ENCODE measurements at regions not wholly inside any gene's neighbourhood (a gene's known extent, or its start where the extent isn't known, plus 50 kb on each side); places are given as distances from the start of the nearest gene placed in this dataset.

- Histone ChIP-seq H3K4me1 (ENCODE audit: control insufficient read depth in 1 of 2, insufficient read depth in 2 of 2, low read length in 2 of 2) (no peaks in the 10 kb centered on the region), H4K20me1 (ENCODE audit: insufficient read depth) (no peaks in the 10 kb centered on the region), H3K4me3 (replicated peaks in 1 of 2; ENCODE audit: low read depth in 1 of 2, low read length in 2 of 2) (no peak overlapping the region), H3K27me3 (ENCODE audit: insufficient read depth, low read length) (no peaks in the 10 kb centered on the region), H3K27ac (ENCODE audit: low read depth, low read length) (no peak overlapping the region), H3K9me3 (ENCODE audit: control insufficient read depth in 1 of 2, insufficient read depth in 1 of 2, low read depth in 1 of 2, low read length in 2 of 2) (peaks cover 7 to 18% of the 10 kb centered on the region in 2 experiments; a peak in 2 of 4 replicates), H3K4me2 (ENCODE audit: low read length) (no peak overlapping the region), H3K36me3 (ENCODE audit: control insufficient read depth in 1 of 2, insufficient read depth in 2 of 2, low read length in 2 of 2) (no peaks in the 10 kb centered on the region), H3K9ac (ENCODE audit: low read length) (no peak overlapping the region), H2AFZ (ENCODE audit: low read depth, low read length, poor library complexity, severe bottlenecking) (no peak overlapping the region), H3K79me2 (ENCODE audit: insufficient read depth, low read length) (no peaks in the 10 kb centered on the region), H3K9me2 (ENCODE audit: insufficient read depth) (no peaks in the 10 kb centered on the region)
- intact Hi-C loops (cut with micrococcal nuclease): no loop called here
- ChIA-PET POLR2A (no interaction called here), RAD21 (ENCODE audit: low non-redundant PET in 1 of 2, low total read pairs in 2 of 2, uncharacterized antibody in 2 of 2, unreplicated experiment in 2 of 2) (no interaction called here), CTCF (no interaction called here)
- TF ChIP-seq YY1 (IDR thresholded peaks at IDR 0.05; ENCODE audit: extremely low read depth, insufficient replicate concordance, low read depth, low read length): no peak
- TF ChIP-seq CEBPB (IDR thresholded peaks at IDR 0.05; ENCODE audit: low read depth): no peak
- no peak for TF ChIP-seq REST (IDR thresholded peaks at IDR 0.05; ENCODE audit: low read depth)
- no peak for TF ChIP-seq CBX3 (IDR thresholded peaks at IDR 0.05; ENCODE audit: low read depth)
- no peak for TF ChIP-seq EZH2 (IDR thresholded peaks at IDR 0.05)
- no TSS peak for BruUV-seq (replicated peaks)
- ATAC-seq: no peak
- no peak for DNase-seq (ENCODE audit: low read depth, low spot score)
Observed at GRCh38 chr13:107295416-107296140, 727.6 kb upstream of the ARGLU1 start.

DNA sequence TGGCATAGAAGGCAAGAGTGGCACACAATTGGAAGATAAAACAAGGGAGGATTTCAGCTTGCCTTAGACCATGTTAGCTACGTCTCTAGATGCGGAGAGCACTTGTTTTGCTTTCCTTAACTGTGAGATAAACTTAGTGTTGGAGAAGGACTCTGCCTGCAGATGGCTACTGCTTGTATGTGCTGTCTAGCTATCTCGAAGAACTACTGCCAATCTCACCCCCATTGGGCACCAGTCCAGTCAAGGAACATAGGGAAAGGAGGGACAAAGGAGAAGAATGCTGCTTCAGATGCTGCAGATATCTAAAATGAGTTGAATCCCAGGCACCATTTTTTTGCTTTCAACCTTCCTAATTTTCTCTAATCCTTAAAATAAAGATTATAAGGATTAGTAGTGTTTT, 726.0 kb upstream of the ARGLU1 start:
- Histone ChIP-seq H3K4me1 (ENCODE audit: control insufficient read depth in 1 of 2, insufficient read depth in 2 of 2, low read length in 2 of 2) (no peaks in the 10 kb centered on the region), H3K27me3 (ENCODE audit: insufficient read depth, low read length) (no peaks in the 10 kb centered on the region), H3K9me2 (ENCODE audit: insufficient read depth) (no peaks in the 10 kb centered on the region), H3K9ac (ENCODE audit: low read length) (no peak overlapping the region), H2AFZ (ENCODE audit: low read depth, low read length, poor library complexity, severe bottlenecking) (no peak overlapping the region), H3K4me3 (replicated peaks in 1 of 2; ENCODE audit: low read depth in 1 of 2, low read length in 2 of 2) (no peak overlapping the region), H3K79me2 (ENCODE audit: insufficient read depth, low read length) (no peaks in the 10 kb centered on the region), H3K27ac (ENCODE audit: low read depth, low read length) (no peak overlapping the region), H3K36me3 (ENCODE audit: control insufficient read depth in 1 of 2, insufficient read depth in 2 of 2, low read length in 2 of 2) (no peaks in the 10 kb centered on the region), H3K9me3 (ENCODE audit: control insufficient read depth in 1 of 2, insufficient read depth in 1 of 2, low read depth in 1 of 2, low read length in 2 of 2) (peaks cover 7 to 13% of the 10 kb centered on the region in 2 experiments; a peak in 2 of 4 replicates), H3K4me2 (ENCODE audit: low read length) (no peak overlapping the region), H4K20me1 (ENCODE audit: insufficient read depth) (no peaks in the 10 kb centered on the region)
- BruUV-seq (replicated peaks): no TSS peak
- DNase-seq (ENCODE audit: low read depth, low spot score): no peak
- intact Hi-C loops (cut with micrococcal nuclease): no loop called here
- CTCF ChIA-PET: no interaction called here
- RAD21 ChIA-PET (ENCODE audit: low non-redundant PET in 1 of 2, low total read pairs in 2 of 2, uncharacterized antibody in 2 of 2, unreplicated experiment in 2 of 2): no interaction called here
- ATAC-seq: no peak
- POLR2A ChIA-PET: no interaction called here
- TF ChIP-seq REST (IDR thresholded peaks at IDR 0.05; ENCODE audit: low read depth) (no peak), SIN3A (IDR thresholded peaks at IDR 0.05; ENCODE audit: low read depth) (no peak), ELF1 (IDR thresholded peaks at IDR 0.05; ENCODE audit: borderline replicate concordance, low read depth) (no peak), CTCF (IDR thresholded peaks at IDR 0.05 in 2 of 3, conservative IDR thresholded peaks at IDR 0.05 in 1 of 3; ENCODE audit: borderline replicate concordance in 1 of 3, insufficient read depth in 1 of 3, low read depth in 2 of 3, low read length in 2 of 3) (no peak), SRF (IDR thresholded peaks at IDR 0.05; ENCODE audit: low read depth) (no peak), ZFX (IDR thresholded peaks at IDR 0.05) (no peak), CBX3 (IDR thresholded peaks at IDR 0.05; ENCODE audit: low read depth) (no peak)
